ENCODE measurements at regions not wholly inside any gene's neighbourhood (a gene's known extent, or its start where the extent isn't known, plus 50 kb on each side); places are given as distances from the start of the nearest gene placed in this dataset.

GRCh38 chr14:40903709-40904108 is 703.0 kb upstream of the LRFN5 start:
- TF ChIP-seq CTCF (IDR thresholded peaks at IDR 0.05; ENCODE audit: low read depth, low read length, missing input control), result no peak
- TF ChIP-seq HNF4A (conservative IDR thresholded peaks at IDR 0.05), result no peak
- TF ChIP-seq REST (IDR thresholded peaks at IDR 0.05), result no peak
- no peak for TF ChIP-seq TAF1 (conservative IDR thresholded peaks at IDR 0.05)
- TF ChIP-seq FOXA1 (IDR thresholded peaks at IDR 0.05), result no peak
- no peak for TF ChIP-seq RXRA (IDR thresholded peaks at IDR 0.05)
- TF ChIP-seq ATF3 (IDR thresholded peaks at IDR 0.05), result no peak
- TF ChIP-seq NR2F2 (IDR thresholded peaks at IDR 0.05), result no peak
- no peak for TF ChIP-seq ZBTB33 (IDR thresholded peaks at IDR 0.05)
- TF ChIP-seq MAX (IDR thresholded peaks at IDR 0.05), result no peak
- TF ChIP-seq EGR1 (IDR thresholded peaks at IDR 0.05; ENCODE audit: low read depth in 2 of 2), result no peak
- no peak for TF ChIP-seq YY1 (IDR thresholded peaks at IDR 0.05)
